HG02759 (cell line): ENCODE measurements at regions not wholly inside any gene's neighbourhood (a gene's known extent, or its start where the extent isn't known, plus 50 kb on each side); places are given as distances from the start of the nearest gene placed in this dataset.
"Not testable (repeated sequence)": the region's sequence is repeated elsewhere in the genome, so short reads cannot be mapped to it uniquely, and the experiment has no call there.

ENCODE experiments used
- ATAC-seq: cut with Tn5 transposase; IDR thresholded peaks from one replicate; pipeline ENCODE4 v1.9.1; 2021; ENCODE audit warnings: mild to moderate bottlenecking, moderate library complexity; ENCODE audit not compliant: unreplicated experiment

- no peak for ATAC-seq
Observed at GRCh38 chr6:78492351-78493017, 374.9 kb upstream of the IRAK1BP1 start.

- ATAC-seq = no peak
Observed at GRCh38 chr6:78500299-78501089, 366.9 kb upstream of the IRAK1BP1 start.

GRCh38 chr6:78502386-78502887, 364.9 kb upstream of the IRAK1BP1 start:
- ATAC-seq = no peak

DNA sequence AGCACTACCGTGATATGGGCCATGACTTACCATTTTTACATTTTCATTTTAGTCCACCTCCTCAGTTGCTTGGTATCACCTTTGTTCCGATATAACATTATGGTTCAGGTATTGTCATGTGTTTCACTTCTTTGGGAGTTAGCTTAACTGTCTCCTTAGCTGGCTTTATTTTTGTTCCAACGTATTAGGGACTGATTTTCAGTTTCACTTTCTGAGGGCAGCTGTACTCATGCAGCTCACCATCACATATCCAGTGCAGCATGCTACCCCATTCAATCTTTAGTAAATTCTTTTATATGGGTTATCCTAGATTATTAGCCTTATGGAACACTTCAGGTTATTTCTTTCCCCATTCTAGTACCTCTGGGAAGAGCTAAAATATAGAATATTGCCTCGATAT, 362.2 kb upstream of the IRAK1BP1 start:
- no peak for ATAC-seq

DNA sequence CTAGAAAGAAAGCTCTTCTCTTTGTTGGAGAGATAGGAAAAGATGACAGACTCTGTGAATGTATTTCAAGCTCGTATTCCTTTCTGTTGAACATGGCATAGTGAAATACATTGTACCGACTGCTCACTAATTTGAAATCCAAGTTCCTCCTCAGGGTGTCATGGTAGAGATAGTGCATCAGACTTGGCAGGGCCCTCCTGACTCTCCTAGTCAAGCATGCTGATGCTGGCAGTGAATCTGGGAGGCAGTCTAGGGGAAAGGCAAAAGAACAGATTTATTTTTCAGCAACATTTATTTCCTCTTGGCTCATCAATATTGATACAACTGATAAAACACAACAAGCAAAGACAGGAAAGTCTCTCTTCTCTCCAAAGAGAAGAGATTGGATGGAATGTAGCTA, 356.3 kb upstream of the IRAK1BP1 start:
- ATAC-seq = no peak

DNA sequence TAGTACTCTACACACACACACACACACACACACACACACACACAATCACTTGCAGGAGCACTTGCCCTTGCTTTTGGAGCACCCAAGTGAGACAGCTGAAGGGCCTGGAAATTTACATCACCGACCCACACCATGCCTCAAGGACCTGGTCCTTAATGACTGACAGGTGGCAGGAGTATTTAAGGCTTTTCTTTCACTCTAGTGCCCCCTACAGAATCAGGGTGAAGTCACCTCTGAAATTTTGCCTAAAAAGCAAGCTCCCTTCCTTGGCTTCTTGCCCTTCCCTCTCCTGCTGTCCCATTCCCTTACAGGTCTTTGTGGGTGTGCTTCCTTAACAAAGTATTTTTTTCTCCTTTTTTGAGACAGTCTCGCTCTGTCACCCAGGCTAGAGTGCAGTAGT, 353.5 kb upstream of the IRAK1BP1 start:
- ATAC-seq = no peak

DNA sequence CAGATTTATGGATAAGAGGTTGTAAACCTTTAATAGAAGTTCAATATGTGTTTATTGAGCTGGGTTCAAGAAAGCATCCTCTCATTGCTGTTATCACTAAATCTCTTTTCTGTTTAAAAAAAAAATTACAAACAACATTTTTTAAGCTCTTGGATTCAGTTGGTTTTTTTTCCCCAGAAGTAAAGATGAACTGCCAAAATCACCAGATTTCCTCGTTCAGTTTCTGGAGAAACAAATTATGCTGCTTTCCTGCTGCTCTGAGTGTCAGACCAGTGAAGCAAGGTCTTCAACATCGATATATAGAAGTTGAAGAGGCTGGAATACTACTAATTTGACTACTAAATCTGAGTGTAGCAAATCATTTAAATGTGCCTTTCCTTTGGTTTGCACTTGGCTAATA, 352.1 kb upstream of the IRAK1BP1 start:
- no peak for ATAC-seq

GRCh38 chr6:78517399-78517798, 350.0 kb upstream of the IRAK1BP1 start:
- no peak for ATAC-seq

- no peak for ATAC-seq
Observed at GRCh38 chr6:78523622-78524021, 343.7 kb upstream of the IRAK1BP1 start.

- no peak for ATAC-seq
Observed at GRCh38 chr6:78525976-78526375, 341.4 kb upstream of the IRAK1BP1 start.

GRCh38 chr6:78526432-78526831, 340.9 kb upstream of the IRAK1BP1 start:
- ATAC-seq = no peak

DNA sequence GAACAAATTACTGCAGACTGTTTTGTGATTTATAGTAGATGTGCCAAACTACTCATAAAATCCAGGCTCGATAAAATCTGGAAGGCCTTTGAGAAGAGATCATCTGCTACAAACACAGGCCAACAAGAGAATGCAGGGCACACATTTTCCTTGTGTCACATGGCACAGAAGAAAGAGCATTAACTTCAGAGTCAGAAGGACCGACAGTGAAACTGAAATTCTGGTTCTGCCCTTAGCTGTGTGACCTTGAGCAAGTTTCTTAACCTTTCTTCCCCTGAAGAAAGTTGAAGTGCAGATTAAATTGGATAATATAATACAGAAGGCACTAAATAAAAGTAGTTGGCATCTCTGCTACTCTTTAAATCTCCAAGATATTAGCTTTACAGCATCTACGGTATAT, 338.4 kb upstream of the IRAK1BP1 start:
- no peak for ATAC-seq

DNA sequence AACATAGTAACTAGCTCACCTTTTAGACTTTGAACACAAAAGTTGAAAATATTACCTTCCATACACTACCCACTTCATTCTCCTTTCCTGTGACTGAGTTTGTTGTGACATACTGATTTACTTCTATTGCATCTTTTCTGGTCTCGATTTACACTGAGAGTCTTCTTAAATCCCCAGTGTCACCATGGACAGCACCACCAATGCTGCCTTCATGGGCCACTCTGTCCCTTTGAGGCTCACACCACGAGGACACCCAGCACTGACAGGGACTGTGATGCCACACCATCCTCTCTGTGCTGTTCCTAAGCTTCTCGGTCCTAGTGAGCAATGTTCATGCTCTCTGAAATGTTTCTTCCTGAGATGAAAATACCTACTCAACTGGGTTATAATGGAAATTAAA, 337.1 kb upstream of the IRAK1BP1 start:
- no peak for ATAC-seq

- ATAC-seq = no peak
Observed at GRCh38 chr6:78533426-78533825, 333.9 kb upstream of the IRAK1BP1 start.

DNA sequence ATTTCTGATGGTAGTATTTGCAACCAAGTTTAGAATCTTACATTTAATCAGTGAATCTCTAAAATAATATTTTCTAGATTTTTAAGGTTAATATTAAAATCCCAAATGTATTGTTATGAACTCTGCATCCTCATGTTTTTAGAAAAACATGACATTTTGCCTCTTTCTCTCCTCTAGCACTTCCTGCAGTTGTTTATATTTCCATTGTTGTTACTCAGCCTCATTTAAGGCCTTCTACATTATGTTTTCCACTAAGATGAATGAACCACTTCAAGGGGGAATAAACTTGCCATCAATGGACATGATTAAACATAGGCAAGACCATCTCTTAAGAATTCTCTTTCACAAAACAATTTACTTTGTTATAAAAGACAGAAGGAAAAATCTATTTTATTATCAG, 333.5 kb upstream of the IRAK1BP1 start:
- ATAC-seq = no peak

DNA sequence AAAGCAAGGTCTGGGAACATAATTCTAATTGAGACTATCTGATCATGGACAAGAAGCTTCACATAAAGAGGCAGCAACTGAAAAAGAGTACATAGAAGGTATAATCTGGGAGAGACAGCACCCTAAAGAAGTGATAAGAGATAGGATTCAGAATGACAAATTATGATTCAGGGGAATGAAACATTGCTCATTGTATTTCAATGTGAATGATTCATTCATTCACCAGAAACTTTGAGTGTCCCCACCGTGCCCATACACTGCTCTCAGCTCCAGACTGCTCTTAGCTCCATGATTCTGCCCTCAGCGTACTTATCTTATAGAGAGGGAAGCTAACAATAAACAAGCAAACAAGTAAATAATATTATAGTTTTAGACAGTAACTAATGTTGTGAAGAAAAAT, 329.3 kb upstream of the IRAK1BP1 start:
- no peak for ATAC-seq

DNA sequence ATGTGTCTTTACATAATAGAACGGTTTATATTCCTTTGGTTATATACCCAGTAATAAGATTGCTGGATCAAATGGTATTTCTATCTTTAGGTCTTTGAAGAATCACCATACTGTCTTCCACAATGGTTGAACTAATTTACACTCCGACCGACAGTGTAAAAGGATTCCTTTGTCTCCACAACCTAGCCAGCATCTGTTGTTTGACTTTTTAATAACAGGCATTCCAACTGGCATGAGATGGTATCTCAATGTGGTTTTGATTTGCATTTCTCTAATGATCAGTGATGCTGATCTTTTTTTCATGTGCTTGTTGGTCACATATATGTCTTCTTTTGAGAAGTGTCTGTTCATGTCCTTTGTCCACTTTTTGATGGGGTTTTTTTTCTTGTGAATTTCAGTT, 319.7 kb upstream of the IRAK1BP1 start:
- ATAC-seq = not testable (repeated sequence)

DNA sequence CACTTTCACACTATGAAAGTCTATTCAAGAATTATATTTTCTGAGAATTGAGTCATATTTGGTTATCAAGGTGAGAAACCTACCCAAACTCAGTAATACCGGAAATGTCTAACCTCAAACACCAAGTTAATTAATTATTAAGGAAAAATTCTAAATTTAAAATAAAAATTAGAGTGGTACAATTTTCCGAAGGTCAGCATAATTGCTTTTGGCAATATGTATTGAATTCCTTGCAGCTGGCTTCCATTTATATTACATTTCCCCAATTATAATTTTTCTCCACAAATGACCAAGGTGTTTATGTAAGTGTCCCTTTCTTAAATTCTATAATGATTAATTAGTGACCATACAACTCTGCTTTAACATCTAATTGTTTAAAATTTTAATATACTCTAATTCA, 316.0 kb upstream of the IRAK1BP1 start:
- ATAC-seq = no peak

GRCh38 chr6:78552435-78552834, 314.9 kb upstream of the IRAK1BP1 start:
- no peak for ATAC-seq

DNA sequence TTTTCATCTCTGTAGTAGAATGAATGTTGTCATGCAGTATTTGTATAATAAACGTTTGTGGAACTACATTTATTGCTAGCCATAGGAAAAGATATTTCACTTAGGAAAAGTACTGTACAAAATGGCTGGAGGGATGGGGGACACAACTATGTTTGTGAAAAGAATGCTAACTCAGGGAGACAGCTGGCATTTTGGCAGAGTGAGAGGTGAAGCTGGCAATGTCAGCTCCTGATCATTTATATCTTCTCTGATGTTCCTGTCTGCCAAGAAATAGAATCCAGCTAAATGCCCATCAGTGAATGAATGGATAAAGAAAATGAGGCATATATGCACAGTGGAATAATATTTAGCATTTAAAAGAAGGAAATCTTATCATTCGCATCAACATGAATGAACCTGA, 313.0 kb upstream of the IRAK1BP1 start:
- ATAC-seq = no peak

DNA sequence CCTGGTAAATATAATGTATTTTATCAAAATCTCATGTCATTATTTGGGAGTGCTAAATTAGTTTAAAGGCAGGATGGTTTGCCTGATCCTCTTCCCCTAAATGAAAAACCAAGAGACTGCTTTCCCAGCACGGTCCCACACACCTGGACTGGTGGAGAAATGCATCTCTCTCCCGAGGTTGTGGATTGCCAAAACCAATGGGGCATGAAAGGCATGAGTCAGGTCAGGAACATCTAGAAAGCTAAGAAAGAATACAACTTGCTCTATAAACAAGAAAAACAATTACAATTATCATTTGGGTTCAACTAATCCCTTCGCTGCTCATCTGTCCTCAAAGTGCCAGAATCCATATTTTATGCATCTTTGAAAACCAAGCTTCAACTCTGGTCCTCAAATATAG, 308.3 kb upstream of the IRAK1BP1 start:
- ATAC-seq = no peak

DNA sequence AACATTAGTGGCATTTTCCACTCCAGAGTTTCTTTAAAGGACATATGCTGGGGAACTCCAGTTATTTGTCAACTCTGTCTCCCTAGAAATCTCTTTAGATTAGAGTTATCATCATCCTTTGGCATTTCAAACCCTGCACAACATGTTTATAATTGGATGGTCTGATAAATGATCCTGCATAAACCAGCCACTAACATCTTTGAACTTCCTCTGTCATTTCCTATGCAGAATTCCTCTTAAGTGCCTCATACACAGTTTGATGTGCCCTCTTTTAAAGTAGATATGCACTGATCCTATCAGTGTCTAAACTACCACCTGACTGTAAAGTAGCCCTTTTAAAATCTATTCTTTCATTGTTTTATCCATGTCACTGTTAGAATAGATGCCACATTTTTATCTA, 306.3 kb upstream of the IRAK1BP1 start:
- ATAC-seq = no peak
